ENCODE measurements at regions not wholly inside any gene's neighbourhood (a gene's known extent, or its start where the extent isn't known, plus 50 kb on each side); places are given as distances from the start of the nearest gene placed in this dataset.
"Not testable (repeated sequence)": the region's sequence is repeated elsewhere in the genome, so short reads cannot be mapped to it uniquely, and the experiment has no call there.

- DNase-seq (ENCODE audit: low read depth) = no peak
Observed at GRCh38 chr4:11698846-11699590, 270.3 kb upstream of the HS3ST1 start.

- no peak for DNase-seq (ENCODE audit: low read depth)
Observed at GRCh38 chr4:11698033-11698432, 269.3 kb upstream of the HS3ST1 start.

GRCh38 chr4:11693693-11694092 is 265.0 kb upstream of the HS3ST1 start:
- no peak for DNase-seq (ENCODE audit: low read depth)

- no peak for DNase-seq (ENCODE audit: low read depth)
Observed at GRCh38 chr4:11691236-11691635, 262.5 kb upstream of the HS3ST1 start.

GRCh38 chr4:11687727-11688126 is 259.0 kb upstream of the HS3ST1 start:
- no peak for DNase-seq (ENCODE audit: low read depth)

GRCh38 chr4:11685481-11685880 is 256.8 kb upstream of the HS3ST1 start:
- no peak for DNase-seq (ENCODE audit: low read depth)

GRCh38 chr4:11675051-11675800 is 246.5 kb upstream of the HS3ST1 start:
- no peak for DNase-seq (ENCODE audit: low read depth)

- DNase-seq (ENCODE audit: low read depth) = no peak
Observed at GRCh38 chr4:11670304-11670703, 241.6 kb upstream of the HS3ST1 start.

- no peak for DNase-seq (ENCODE audit: low read depth)
Observed at GRCh38 chr4:11669156-11669555, 240.5 kb upstream of the HS3ST1 start.

- no peak for DNase-seq (ENCODE audit: low read depth)
Observed at GRCh38 chr4:11663114-11663513, 234.4 kb upstream of the HS3ST1 start.

- DNase-seq (ENCODE audit: low read depth) = no peak
Observed at GRCh38 chr4:11650801-11651596, 222.3 kb upstream of the HS3ST1 start.

- no peak for DNase-seq (ENCODE audit: low read depth)
Observed at GRCh38 chr4:11647433-11647832, 218.7 kb upstream of the HS3ST1 start.

- not testable (repeated sequence) for DNase-seq (ENCODE audit: low read depth)
Observed at GRCh38 chr4:11643081-11643480, 214.4 kb upstream of the HS3ST1 start.

GRCh38 chr4:11640584-11640983 is 211.9 kb upstream of the HS3ST1 start:
- no peak for DNase-seq (ENCODE audit: low read depth)

- no peak for DNase-seq (ENCODE audit: low read depth)
Observed at GRCh38 chr4:11636551-11636950, 207.9 kb upstream of the HS3ST1 start.

GRCh38 chr4:11636031-11636430 is 207.3 kb upstream of the HS3ST1 start:
- DNase-seq (ENCODE audit: low read depth) = no peak

GRCh38 chr4:11635342-11635741 is 206.6 kb upstream of the HS3ST1 start:
- no peak for DNase-seq (ENCODE audit: low read depth)

GRCh38 chr4:11634283-11634682 is 205.6 kb upstream of the HS3ST1 start:
- no peak for DNase-seq (ENCODE audit: low read depth)

GRCh38 chr4:11633430-11633829 is 204.7 kb upstream of the HS3ST1 start:
- no peak for DNase-seq (ENCODE audit: low read depth)

- no peak for DNase-seq (ENCODE audit: low read depth)
Observed at GRCh38 chr4:11632483-11632882, 203.8 kb upstream of the HS3ST1 start.

- DNase-seq (ENCODE audit: low read depth) = no peak
Observed at GRCh38 chr4:11632025-11632424, 203.3 kb upstream of the HS3ST1 start.

GRCh38 chr4:11631416-11631815 is 202.7 kb upstream of the HS3ST1 start:
- DNase-seq (ENCODE audit: low read depth) = no peak
